ENCODE measurements at regions not wholly inside any gene's neighbourhood (a gene's known extent, or its start where the extent isn't known, plus 50 kb on each side); places are given as distances from the start of the nearest gene placed in this dataset.

- no peak overlapping the region for H3K4me3 Mint-ChIP-seq
- H3K4me1 Mint-ChIP-seq (ENCODE audit: low read depth): no peaks in the 10 kb centered on the region
- H3K36me3 Mint-ChIP-seq (ENCODE audit: low read depth): no peaks in the 10 kb centered on the region
- H3K27me3 Mint-ChIP-seq: peaks cover 2% of the 10 kb centered on the region
- ChIA-PET POLR2A (no interaction called here), CTCF (no interaction called here)
- TF ChIP-seq, protein P1, sequence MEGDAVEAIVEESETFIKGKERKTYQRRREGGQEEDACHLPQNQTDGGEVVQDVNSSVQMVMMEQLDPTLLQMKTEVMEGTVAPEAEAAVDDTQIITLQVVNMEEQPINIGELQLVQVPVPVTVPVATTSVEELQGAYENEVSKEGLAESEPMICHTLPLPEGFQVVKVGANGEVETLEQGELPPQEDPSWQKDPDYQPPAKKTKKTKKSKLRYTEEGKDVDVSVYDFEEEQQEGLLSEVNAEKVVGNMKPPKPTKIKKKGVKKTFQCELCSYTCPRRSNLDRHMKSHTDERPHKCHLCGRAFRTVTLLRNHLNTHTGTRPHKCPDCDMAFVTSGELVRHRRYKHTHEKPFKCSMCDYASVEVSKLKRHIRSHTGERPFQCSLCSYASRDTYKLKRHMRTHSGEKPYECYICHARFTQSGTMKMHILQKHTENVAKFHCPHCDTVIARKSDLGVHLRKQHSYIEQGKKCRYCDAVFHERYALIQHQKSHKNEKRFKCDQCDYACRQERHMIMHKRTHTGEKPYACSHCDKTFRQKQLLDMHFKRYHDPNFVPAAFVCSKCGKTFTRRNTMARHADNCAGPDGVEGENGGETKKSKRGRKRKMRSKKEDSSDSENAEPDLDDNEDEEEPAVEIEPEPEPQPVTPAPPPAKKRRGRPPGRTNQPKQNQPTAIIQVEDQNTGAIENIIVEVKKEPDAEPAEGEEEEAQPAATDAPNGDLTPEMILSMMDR (IDR thresholded peaks at IDR 0.05): no peak
- intact Hi-C loops (cut with micrococcal nuclease): no loop called here
- no peak for DNase-seq
- H3K27ac Mint-ChIP-seq: no peak overlapping the region
- peaks cover 8% of the 10 kb centered on the region for H3K9me3 Mint-ChIP-seq
- ATAC-seq: no peak
Measured at GRCh38 chr11:111066846-111067245, 178.7 kb upstream of the POU2AF2 start.

DNA sequence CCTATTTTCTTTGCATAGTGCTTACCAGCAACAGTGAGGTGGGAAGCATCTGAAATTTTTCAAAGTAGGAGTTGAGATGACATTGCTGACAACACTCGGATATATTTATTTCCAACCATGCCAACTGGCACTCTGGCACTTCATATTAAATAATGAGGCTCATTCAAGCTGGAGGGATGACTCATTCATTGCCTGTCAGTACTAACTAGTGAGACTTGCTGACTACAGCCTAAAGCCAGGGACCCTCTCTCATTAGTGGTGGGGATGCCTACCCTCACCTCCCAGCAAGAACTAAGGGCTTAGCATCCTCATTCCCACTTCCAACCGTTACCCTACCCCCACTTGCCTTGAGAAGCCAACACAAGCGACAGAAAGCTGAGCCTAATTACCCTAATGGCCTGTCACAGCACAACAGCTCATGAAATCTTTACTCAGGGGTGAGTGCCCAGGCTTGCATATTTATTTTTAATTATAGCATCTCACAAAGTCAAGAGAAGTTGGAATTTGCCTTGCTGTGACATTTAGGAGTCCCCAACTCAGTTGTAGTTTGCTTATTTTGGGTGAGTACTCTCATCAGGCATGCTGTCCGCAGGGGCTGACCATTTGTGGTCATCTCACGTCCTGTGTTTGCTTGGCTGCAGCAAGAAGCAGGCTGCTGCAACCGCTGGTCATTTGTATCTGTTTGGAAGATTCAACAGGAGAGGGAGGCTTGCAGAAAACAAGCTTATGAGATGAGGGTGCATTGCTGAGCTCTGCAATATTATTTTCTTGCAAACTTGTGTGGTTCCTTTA is 181.6 kb upstream of the POU2AF2 start:
- Mint-ChIP-seq H3K27ac (no peak overlapping the region), H3K27me3 (peaks cover 2% of the 10 kb centered on the region), H3K36me3 (ENCODE audit: low read depth) (no peaks in the 10 kb centered on the region), H3K4me3 (no peak overlapping the region), H3K9me3 (peaks cover 8% of the 10 kb centered on the region), H3K4me1 (ENCODE audit: low read depth) (no peaks in the 10 kb centered on the region)
- ATAC-seq: no peak
- intact Hi-C loops (cut with micrococcal nuclease): no loop called here
- ChIA-PET POLR2A (no interaction called here), CTCF (no interaction called here)
- TF ChIP-seq, protein P1 (IDR thresholded peaks at IDR 0.05): no peak
- DNase-seq: no peak

DNA sequence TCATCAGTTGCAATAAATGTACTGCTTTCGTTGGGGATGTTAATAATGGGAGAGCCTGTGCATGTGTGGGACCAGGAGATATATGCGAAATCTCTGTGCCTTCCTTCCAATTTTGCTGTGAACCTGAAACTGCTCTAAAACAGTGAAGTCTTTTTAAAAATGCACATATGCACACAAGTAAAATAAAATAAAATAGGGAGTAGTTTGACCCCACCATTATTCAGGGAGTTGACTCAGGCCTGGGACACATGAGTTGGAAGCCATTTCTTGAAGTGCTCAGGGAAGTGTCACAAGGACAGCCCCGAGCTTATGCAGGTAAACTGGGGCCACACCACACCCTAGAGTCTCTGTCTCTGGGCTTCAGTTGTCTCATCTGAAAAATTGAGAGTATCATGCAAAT is 183.1 kb upstream of the POU2AF2 start:
- ChIA-PET POLR2A (no interaction called here), CTCF (interaction anchor here (0.5 kb wide), 1 partner anchor 14 kb away, joined by 3 read pairs; no protein-coding TSS in a partner anchor)
- peaks cover 1% of the 10 kb centered on the region for H3K9me3 Mint-ChIP-seq
- intact Hi-C loops (cut with micrococcal nuclease): no loop called here
- no peaks in the 10 kb centered on the region for H3K27me3 Mint-ChIP-seq
- ATAC-seq (no peak), DNase-seq (no peak)
- no peak overlapping the region for H3K27ac Mint-ChIP-seq
- H3K4me3 Mint-ChIP-seq: no peak overlapping the region
- no peaks in the 10 kb centered on the region for H3K4me1 Mint-ChIP-seq (ENCODE audit: low read depth)
- no peaks in the 10 kb centered on the region for H3K36me3 Mint-ChIP-seq (ENCODE audit: low read depth)
- TF ChIP-seq, protein P1 (IDR thresholded peaks at IDR 0.05): no peak

GRCh38 chr11:111059726-111060125 is 185.8 kb upstream of the POU2AF2 start:
- ChIA-PET POLR2A (no interaction called here), CTCF (no interaction called here)
- Mint-ChIP-seq H3K27ac (no peak overlapping the region), H3K4me1 (ENCODE audit: low read depth) (no peaks in the 10 kb centered on the region), H3K36me3 (ENCODE audit: low read depth) (no peaks in the 10 kb centered on the region), H3K9me3 (no peaks in the 10 kb centered on the region), H3K27me3 (no peaks in the 10 kb centered on the region), H3K4me3 (no peak overlapping the region)
- intact Hi-C loops (cut with micrococcal nuclease): no loop called here
- DNase-seq (no peak), ATAC-seq (no peak)
- TF ChIP-seq, protein P1 (IDR thresholded peaks at IDR 0.05): no peak

DNA sequence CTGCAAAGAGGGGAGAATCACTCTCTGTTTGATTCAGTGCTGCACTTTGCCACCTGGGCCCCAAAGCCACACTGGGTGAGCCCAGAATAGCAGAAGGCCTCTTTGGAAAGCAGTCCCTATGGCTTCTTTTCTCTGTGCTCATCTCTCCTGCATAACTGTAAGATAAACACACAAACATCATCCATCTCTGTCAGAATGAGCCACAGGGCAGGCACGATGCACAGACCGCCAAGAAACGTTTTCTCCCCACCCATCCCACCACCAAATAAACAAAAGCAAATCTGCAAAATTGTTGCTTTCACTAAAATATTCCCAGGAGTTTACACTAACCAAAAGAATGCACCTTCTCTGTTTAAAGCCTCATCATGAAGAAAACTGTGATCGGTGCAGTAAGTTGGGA is 196.4 kb upstream of the POU2AF2 start:
- H3K27ac Mint-ChIP-seq: no peak overlapping the region
- H3K4me3 Mint-ChIP-seq: no peak overlapping the region
- DNase-seq (no peak), ATAC-seq (no peak)
- peaks cover 2% of the 10 kb centered on the region for H3K27me3 Mint-ChIP-seq
- H3K9me3 Mint-ChIP-seq: no peaks in the 10 kb centered on the region
- CTCF ChIA-PET: interaction anchor here (0.7 kb wide), 1 partner anchor 14 kb away, joined by 3 read pairs; no protein-coding TSS in a partner anchor
- H3K4me1 Mint-ChIP-seq (ENCODE audit: low read depth): no peaks in the 10 kb centered on the region
- POLR2A ChIA-PET: no interaction called here
- no peaks in the 10 kb centered on the region for H3K36me3 Mint-ChIP-seq (ENCODE audit: low read depth)
- TF ChIP-seq, protein P1 (IDR thresholded peaks at IDR 0.05): no peak
- intact Hi-C loops (cut with micrococcal nuclease): no loop called here

Data from activated CD8-positive, alpha-beta T cell treated with anti-CD3 and anti-CD28 coated beads for 36 hours (primary cell).